Lung (tissue), 11 donors: ENCODE measurements at regions not wholly inside any gene's neighbourhood (a gene's known extent, or its start where the extent isn't known, plus 50 kb on each side); places are given as distances from the start of the nearest gene placed in this dataset.
A peak's percentile ranks its signal among the peaks of the same experiment; 100 is the strongest.

ENCODE experiments used
- ATAC-seq: fragments of 200-7000 bp; cut with Tn5 transposase; one replicate; pipeline ENCODE4 v1.9.1; 2020; ENCODE audit warnings: moderate number of reproducible peaks; ENCODE audit not compliant: insufficient read depth, low FRiP score
- DNase-seq, 3 donors: peaks; one replicate each; pipeline ENCODE4 v3.0.0-alpha.2; 2013 to 2017
- H3K27ac ChIP-seq, 2 donors: one replicate each; pipeline ENCODE4 v1.5.1; 2013; ENCODE audit warnings: mild to moderate bottlenecking in 2 of 2, moderate library complexity in 2 of 2, control low read depth in 1 of 2, inconsistent platforms in 1 of 2, low read depth in 1 of 2, low read length in 1 of 2
- H3K27me3 ChIP-seq, 3 donors: one replicate each; pipeline ENCODE4 v1.5.1; 2013; ENCODE audit warnings: low read length in 2 of 3; ENCODE audit not compliant: control insufficient read depth in 3 of 3, insufficient read depth in 3 of 3
- H3K36me3 ChIP-seq, 4 donors: one replicate each; pipeline ENCODE4 v1.5.1; 2013; ENCODE audit warnings: low read length in 4 of 4, mild to moderate bottlenecking in 1 of 4, moderate library complexity in 1 of 4; ENCODE audit not compliant: control insufficient read depth in 4 of 4, insufficient read depth in 4 of 4
- H3K4me1 ChIP-seq, 5 donors: one replicate each; pipeline ENCODE4 v1.5.1; 2013; ENCODE audit warnings: low read length in 5 of 5, mild to moderate bottlenecking in 2 of 5, moderate library complexity in 1 of 5; ENCODE audit not compliant: control insufficient read depth in 5 of 5, insufficient read depth in 5 of 5
- H3K4me3 ChIP-seq: one replicate; pipeline ENCODE4 v1.5.1; 2013; ENCODE audit warnings: mild to moderate bottlenecking, control low read depth, moderate library complexity
- H3K9ac ChIP-seq, 2 donors: one replicate each; pipeline ENCODE4 v1.5.1; 2013; ENCODE audit warnings: low read length in 2 of 2, control low read depth in 1 of 2; ENCODE audit not compliant: insufficient read depth in 1 of 2
- H3K9me3 ChIP-seq, 4 donors: one replicate each; pipeline ENCODE4 v1.5.1; 2013; ENCODE audit warnings: low read length in 3 of 4, mild to moderate bottlenecking in 1 of 4, moderate library complexity in 1 of 4; ENCODE audit not compliant: control insufficient read depth in 4 of 4, insufficient read depth in 3 of 4
- CTCF ChIP-seq: IDR thresholded peaks from 2 replicates; pipeline ENCODE4 v1.5.1; 2012; ENCODE audit warnings: mild to moderate bottlenecking; ENCODE audit errors: control extremely low read depth, extremely low read depth
- WGBS, 2 donors: extraction: QIAGEN DNeasy Blood & Tissue Kit; methylation state at CpG; one replicate each; pipeline ENCODE4 v1.1.7; 2013; 5-methylcytosine and 5-hydroxymethylcytosine counted together
- donor health status: control.
- donor health status: control.
- donor health status: Bipolar disorder and iron deficiency.
- donor health status: healthy.
- donor health status: DM: yes; HTN: yes; CAD: no.

DNA sequence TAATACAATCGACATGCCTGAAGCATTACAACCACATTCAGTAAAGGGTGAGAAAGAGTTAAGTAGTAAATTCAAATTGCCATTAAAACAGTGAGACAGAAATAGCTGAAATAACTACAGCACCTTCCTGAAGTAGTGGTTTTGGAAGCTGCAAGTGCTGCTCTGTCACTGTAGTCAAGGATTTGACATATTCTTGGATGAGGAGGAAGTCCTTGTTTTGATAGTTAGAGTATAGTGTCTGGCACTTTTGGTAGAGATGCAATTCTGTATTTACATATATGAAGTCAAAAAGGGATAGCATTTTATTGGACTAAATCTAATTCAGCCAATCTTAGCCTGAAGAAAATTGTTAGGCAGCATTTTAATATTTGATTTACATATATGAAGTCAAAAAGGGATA is 1559.6 kb downstream of the TECRL start:
- no peaks in the 10 kb centered on the region for H3K36me3 ChIP-seq
- TF ChIP-seq CTCF: no peak
- DNase-seq (no peak), ATAC-seq (no peak)
- H3K9ac ChIP-seq: no peak overlapping the region
- H3K4me3 ChIP-seq: no peak overlapping the region
- WGBS, 2 donors: 61 to 84% methylated on average over 1 of the region's 1 CpG
- no peaks in the 10 kb centered on the region for H3K9me3 ChIP-seq
- H3K27ac ChIP-seq: no peak overlapping the region
- no peaks in the 10 kb centered on the region for H3K27me3 ChIP-seq
- H3K4me1 ChIP-seq: no peaks in the 10 kb centered on the region

DNA sequence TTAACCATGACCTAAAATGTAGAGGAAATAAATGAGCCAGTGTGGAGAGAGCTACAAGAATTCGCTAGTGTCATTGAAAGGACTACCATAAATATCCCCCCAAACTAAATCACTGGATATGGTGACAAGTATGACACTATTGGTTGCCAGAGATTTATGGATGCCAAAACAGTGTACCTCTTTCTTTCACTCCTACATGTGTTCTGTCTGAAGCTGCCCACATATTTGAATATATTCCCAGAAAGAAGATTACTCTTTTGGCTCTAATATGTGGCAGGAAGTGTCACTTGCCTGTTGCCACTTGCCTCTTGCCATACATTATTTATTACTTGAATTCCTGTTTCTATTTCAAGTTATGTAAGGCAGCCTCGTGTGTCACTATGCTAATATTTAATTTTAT is 1573.6 kb downstream of the TECRL start:
- H3K27me3 ChIP-seq: no peaks in the 10 kb centered on the region
- no peak overlapping the region for H3K27ac ChIP-seq
- TF ChIP-seq CTCF: no peak
- no peak for DNase-seq
- peaks cover 0 to 2% (median 0%) of the 10 kb centered on the region in 4 donors for H3K9me3 ChIP-seq
- H3K9ac ChIP-seq: no peak overlapping the region
- H3K36me3 ChIP-seq: no peaks in the 10 kb centered on the region
- H3K4me1 ChIP-seq: no peaks in the 10 kb centered on the region
- no peak for ATAC-seq
- WGBS, 2 donors: 33 to 42% methylated on average over 2 of the region's 2 CpGs
- no peak overlapping the region for H3K4me3 ChIP-seq

DNA sequence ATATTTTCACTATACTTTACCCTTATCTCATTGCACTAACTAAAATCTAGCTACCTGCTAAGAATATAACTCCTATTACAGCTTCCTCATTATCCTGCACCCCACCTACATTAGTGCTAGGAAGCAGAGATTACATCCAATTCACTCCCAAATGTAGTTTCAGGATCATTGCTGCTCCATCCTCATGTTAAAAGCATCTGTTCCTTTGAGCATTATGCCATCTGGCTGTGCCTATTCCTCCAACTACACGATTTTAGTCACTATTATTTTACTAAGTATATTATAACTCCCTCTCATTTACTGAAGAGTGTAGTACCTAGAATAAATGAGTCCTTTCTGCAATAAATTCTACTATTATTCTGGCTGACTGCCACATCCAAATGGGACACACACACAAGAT is 1586.9 kb downstream of the TECRL start:
- ATAC-seq (no peak), DNase-seq (no peak)
- Histone ChIP-seq H3K27me3 (no peaks in the 10 kb centered on the region), H3K27ac (no peak overlapping the region), H3K4me3 (no peak overlapping the region), H3K4me1 (no peaks in the 10 kb centered on the region), H3K9me3 (no peaks in the 10 kb centered on the region), H3K36me3 (no peaks in the 10 kb centered on the region), H3K9ac (no peak overlapping the region)
- TF ChIP-seq CTCF: no peak
- WGBS, 2 donors: 46 to 75% methylated on average over 1 of the region's 1 CpG

- ATAC-seq (no peak), DNase-seq (peak in 1 of 3 donors; percentile 1)
- H3K9me3 ChIP-seq: peaks cover 0 to 2% (median 0%) of the 10 kb centered on the region in 4 donors
Observed at GRCh38 chr4:62816566-62816965, 1592.7 kb downstream of the TECRL start.

More at GRCh38 chr4:62816566-62816965, 1592.7 kb downstream of the TECRL start:
- H3K27ac ChIP-seq: no peak overlapping the region
- no peak for TF ChIP-seq CTCF
- no peak overlapping the region for H3K9ac ChIP-seq
- WGBS, 2 donors: 57 to 72% methylated on average over 25 of the region's 25 CpGs
- no peaks in the 10 kb centered on the region for H3K4me1 ChIP-seq
- no peaks in the 10 kb centered on the region for H3K36me3 ChIP-seq
- no peaks in the 10 kb centered on the region for H3K27me3 ChIP-seq
- no peak overlapping the region for H3K4me3 ChIP-seq
